Neutrophil (primary cell): ENCODE measurements at regions not wholly inside any gene's neighbourhood (a gene's known extent, or its start where the extent isn't known, plus 50 kb on each side); places are given as distances from the start of the nearest gene placed in this dataset.

Source experiments
- H3K27ac ChIP-seq: fragments of 200-600 bp; sonication (generic); 2 replicates; pipeline ENCODE4 v1.5.1; 2016; ENCODE audit warnings: mild to moderate bottlenecking, moderate library complexity
- H3K27me3 ChIP-seq: fragments of 200-600 bp; sonication (generic); 2 replicates; pipeline ENCODE4 v1.6.0; 2016; ENCODE audit warnings: mild to moderate bottlenecking
- H3K36me3 ChIP-seq: fragments of 200-600 bp; sonication (generic); 2 replicates; pipeline ENCODE4 v1.5.1; 2017
- H3K4me1 ChIP-seq, 2 experiments: fragments of 200-600 bp in 1 of 2; sonication (generic) in 1 of 2; 1 replicate in 1 of 2; 2 replicates in 1 of 2; pipeline versions ENCODE4 v1.5.1 to v1.6.1; 2013 to 2016; ENCODE audit warnings: low read depth in 1 of 2, low read length in 1 of 2, mild to moderate bottlenecking in 1 of 2, moderate library complexity in 1 of 2; ENCODE audit not compliant: control insufficient read depth in 1 of 2, insufficient read depth in 1 of 2
- H3K4me3 ChIP-seq, 2 experiments: fragments of 200-600 bp in 1 of 2; sonication (generic) in 1 of 2; 1 replicate in 1 of 2; 2 replicates in 1 of 2; pipeline ENCODE4 v1.5.1; 2013 to 2016; ENCODE audit warnings: low read depth in 1 of 2, low read length in 1 of 2, mild to moderate bottlenecking in 1 of 2, moderate library complexity in 1 of 2
- H3K9me3 ChIP-seq: fragments of 200-600 bp; sonication (generic); 2 replicates; pipeline ENCODE4 v1.5.1; 2016
- TF ChIP-seq, protein P1 (sequence below): fragments of 200-600 bp; sonication (generic); IDR thresholded peaks from 2 replicates; pipeline ENCODE4 v1.5.1; 2016; ENCODE audit warnings: antibody characterized with exemption

DNA sequence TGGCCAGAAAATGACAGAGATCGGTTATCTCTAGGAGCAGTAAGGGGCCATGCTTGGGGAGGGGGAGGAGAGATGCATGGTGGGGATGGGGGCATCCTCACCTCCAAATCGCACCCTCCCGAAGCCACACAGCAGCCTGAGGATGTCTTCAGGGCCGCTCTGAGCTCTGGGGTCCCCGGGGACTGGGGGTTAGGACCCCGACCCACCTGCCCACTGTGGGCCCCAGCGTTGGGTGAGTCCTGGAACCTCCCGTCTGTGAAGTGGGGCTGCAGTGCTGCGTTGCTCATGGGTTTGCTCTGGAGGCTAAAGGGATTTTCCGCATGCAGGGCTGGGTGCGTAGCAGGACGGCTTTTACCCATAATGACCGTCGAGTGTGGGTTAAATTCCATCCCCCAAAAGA, 1046.3 kb downstream of the BRD1 start:
- no peaks in the 10 kb centered on the region for H3K27me3 ChIP-seq
- no peaks in the 10 kb centered on the region for H3K36me3 ChIP-seq
- no peak overlapping the region for H3K27ac ChIP-seq
- H3K4me3 ChIP-seq: no peak overlapping the region
- no peaks in the 10 kb centered on the region for H3K9me3 ChIP-seq
- H3K4me1 ChIP-seq: no peaks in the 10 kb centered on the region
- TF ChIP-seq, protein P1, sequence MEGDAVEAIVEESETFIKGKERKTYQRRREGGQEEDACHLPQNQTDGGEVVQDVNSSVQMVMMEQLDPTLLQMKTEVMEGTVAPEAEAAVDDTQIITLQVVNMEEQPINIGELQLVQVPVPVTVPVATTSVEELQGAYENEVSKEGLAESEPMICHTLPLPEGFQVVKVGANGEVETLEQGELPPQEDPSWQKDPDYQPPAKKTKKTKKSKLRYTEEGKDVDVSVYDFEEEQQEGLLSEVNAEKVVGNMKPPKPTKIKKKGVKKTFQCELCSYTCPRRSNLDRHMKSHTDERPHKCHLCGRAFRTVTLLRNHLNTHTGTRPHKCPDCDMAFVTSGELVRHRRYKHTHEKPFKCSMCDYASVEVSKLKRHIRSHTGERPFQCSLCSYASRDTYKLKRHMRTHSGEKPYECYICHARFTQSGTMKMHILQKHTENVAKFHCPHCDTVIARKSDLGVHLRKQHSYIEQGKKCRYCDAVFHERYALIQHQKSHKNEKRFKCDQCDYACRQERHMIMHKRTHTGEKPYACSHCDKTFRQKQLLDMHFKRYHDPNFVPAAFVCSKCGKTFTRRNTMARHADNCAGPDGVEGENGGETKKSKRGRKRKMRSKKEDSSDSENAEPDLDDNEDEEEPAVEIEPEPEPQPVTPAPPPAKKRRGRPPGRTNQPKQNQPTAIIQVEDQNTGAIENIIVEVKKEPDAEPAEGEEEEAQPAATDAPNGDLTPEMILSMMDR: no peak

DNA sequence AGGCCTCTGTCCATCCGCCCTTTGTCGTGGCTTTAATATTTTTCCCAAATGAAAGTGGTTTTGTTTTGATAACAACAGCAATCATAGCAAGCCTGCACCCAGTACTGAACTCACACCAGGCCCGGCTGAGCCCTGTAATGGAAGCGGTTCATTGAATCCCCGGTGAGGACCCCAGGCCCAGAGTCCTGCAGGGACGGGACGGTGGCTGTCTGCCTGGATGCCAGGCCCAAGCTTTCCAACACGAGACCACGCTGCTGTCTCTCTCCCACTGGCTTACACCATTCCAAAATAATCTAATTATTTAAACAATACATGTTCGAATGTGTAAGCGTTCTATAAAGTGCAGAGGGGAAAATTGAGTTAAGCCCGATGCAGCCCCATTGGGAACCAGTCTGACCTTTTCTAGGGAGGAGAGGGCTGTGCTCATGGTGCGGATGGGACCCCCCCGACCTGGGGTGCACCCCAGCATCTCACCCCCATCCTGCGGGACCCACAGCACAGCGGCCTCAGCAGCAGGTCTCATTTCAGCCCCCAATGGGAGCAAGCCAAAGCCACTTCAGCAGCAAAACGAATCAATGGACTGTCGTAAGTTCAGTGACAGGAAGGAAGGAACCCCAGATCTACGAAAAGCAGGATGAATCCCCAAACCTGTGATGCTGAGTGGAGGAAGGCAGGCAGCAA, 1046.9 kb downstream of the BRD1 start:
- Histone ChIP-seq H3K9me3 (no peaks in the 10 kb centered on the region), H3K4me3 (no peak overlapping the region), H3K27ac (no peak overlapping the region), H3K36me3 (no peaks in the 10 kb centered on the region), H3K27me3 (no peaks in the 10 kb centered on the region), H3K4me1 (no peaks in the 10 kb centered on the region)
- TF ChIP-seq, protein P1: no peak

DNA sequence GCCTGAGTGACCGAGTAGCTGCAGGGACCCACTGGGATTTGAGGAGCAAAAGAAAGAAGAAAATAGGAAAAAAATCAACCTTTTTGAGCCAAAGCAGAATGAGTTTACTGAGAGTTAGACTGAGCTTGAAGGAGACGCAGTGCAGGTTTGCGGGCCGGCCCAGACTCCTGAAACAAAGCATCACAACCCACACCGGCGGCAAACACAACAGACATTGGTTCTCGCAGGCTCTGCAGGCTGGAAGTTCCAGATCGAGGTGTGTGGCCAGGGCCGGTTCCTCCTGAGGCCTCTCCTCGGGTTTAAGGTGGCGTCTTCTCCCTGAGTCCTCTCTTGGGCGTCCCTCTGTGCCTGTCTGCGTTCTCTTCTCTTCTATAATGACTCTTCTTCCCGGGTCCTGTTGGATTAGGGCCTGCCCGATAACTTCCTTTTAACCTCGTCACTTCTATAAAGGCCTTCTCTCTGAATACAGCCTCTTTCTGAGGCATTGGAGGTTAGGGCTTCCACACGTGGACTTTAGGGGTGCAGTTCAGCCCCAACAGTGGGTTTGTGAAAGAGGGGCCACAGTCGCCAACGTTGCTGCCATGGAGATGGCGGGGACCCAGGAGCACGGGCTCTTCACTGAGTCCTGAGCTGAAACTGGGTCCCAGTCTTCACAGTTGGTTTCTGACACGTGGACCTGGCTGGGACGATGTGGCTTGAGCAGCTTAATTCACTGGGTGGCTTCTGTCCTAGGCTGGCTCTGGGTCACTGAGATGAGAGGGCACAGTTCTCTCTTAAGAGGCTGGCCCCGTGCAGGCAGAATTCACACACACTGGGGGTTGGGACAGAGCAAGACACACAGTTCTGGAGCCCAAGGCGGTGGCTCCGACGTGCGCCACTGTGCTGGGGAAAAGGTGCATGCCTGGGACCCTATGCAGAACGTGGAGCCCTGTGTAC, 1047.7 kb downstream of the BRD1 start:
- H3K27me3 ChIP-seq: no peaks in the 10 kb centered on the region
- no peaks in the 10 kb centered on the region for H3K4me1 ChIP-seq
- TF ChIP-seq, protein P1: no peak
- no peaks in the 10 kb centered on the region for H3K36me3 ChIP-seq
- H3K27ac ChIP-seq: no peak overlapping the region
- H3K4me3 ChIP-seq: no peak overlapping the region
- no peaks in the 10 kb centered on the region for H3K9me3 ChIP-seq

DNA sequence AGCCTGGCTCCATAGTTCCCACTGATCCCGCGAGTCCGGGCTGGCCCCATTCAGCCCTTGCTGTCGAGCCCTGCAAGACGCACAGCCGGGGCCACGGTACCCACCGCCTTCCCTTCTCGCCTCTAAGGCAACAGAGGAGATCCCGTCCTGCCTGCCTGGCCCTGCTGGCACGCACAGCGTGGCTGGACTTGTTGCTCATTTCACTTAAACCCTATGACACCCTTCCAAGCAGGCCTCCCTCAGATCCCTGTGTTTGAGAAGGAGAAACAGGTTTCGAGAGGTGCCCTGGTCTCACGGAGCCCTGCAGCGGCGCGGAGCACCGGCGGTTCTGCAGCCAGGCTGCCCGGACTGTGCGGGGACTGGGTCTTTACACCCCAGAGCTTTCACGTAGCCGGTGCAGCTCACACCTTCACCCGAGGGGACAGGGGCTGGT, 1048.4 kb downstream of the BRD1 start:
- H3K4me3 ChIP-seq: no peak overlapping the region
- H3K27me3 ChIP-seq: no peaks in the 10 kb centered on the region
- no peaks in the 10 kb centered on the region for H3K9me3 ChIP-seq
- TF ChIP-seq, protein P1: no peak
- H3K36me3 ChIP-seq: no peaks in the 10 kb centered on the region
- no peaks in the 10 kb centered on the region for H3K4me1 ChIP-seq
- H3K27ac ChIP-seq: no peak overlapping the region

DNA sequence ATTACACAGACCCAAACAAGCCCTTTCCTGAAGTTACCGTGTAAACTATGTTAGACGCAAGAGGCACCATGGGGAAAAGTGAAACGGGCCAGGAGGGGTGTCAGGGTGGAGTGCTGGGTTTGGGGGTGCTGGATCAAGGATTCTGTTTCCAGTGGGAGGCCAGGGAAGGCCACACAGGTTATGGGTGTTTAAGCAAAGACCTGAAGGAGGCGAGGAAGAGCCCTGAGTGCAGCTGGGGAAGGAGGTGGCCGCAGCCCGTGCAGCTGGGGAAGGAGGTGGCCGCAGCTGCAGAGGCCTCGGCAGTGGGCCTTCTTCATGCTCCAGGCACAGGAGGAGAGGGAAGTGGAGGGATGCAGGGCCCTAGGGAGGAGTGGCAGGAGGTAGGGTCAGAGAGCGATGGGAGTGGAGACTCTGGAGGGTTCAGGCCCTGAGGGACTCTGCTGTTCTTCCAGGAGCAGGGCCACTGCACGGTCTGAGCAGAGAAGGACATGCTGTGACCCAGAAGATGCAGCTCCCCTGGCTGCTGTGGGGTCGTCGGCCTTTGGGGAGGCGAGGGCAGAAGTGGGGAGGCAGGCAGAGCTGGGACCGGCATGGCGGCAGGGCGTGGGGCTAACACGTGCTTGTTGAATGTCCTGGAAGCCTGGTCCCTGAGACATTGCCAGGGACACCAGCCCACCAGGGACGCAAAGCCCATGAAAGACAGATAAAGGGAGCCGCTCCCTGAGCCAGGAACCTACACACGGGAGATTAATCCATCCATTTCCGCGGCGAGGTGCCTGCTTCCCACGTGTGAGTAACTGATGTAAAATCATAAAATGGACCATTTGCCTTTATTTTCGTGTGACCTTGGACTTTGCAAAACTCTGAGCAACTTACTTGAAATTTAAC, 1049.1 kb downstream of the BRD1 start:
- Histone ChIP-seq H3K27ac (no peak overlapping the region), H3K36me3 (no peaks in the 10 kb centered on the region), H3K27me3 (no peaks in the 10 kb centered on the region), H3K4me1 (no peaks in the 10 kb centered on the region), H3K9me3 (no peaks in the 10 kb centered on the region), H3K4me3 (no peak overlapping the region)
- TF ChIP-seq, protein P1: no peak
